ENCODE measurements at regions not wholly inside any gene's neighbourhood (a gene's known extent, or its start where the extent isn't known, plus 50 kb on each side); places are given as distances from the start of the nearest gene placed in this dataset.

DNA sequence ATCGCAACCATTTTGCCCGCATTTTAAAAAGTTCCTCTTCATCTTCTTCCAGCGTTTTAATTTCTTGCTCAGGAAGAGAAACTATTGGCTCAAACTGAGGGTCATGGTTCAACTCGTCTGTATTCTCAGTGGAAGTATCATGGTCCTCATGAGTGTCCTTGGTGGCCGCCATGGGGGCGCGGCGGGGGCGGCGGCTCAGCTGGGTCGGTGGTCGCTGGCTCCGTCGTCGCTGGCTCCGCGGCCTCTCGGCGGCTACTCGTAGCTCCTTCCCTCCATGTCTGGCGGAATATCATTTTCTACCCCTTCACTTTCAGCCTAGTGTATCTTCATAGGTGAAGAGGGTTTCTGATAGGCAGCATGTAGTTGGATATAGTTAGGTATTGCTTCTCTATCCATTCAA, 492.0 kb upstream of the MAGEB18 start:
- no peak overlapping the region for H3K27ac ChIP-seq
- H3K4me3 ChIP-seq: no peak overlapping the region
- in situ Hi-C loops (cut with MboI; ENCODE audit: low pct_ligation_motif_present in 1 of 4, low pct_unique_long_range_greater_than_20kb in 1 of 4, low sequenced_read_pairs in 3 of 4) (no loop called here), intact Hi-C loops (cut with DNase I; ENCODE audit: low total_unique reads) (no loop called here)
- H3K4me1 ChIP-seq: no peaks in the 10 kb centered on the region
- 83 to 93% methylated on average over 3 to 21 of the region's 21 CpGs for WGBS, 2 donors (ENCODE audit: low coverage in 1 of 2)
- DNase-seq: no peak
- H3K27me3 ChIP-seq: no peaks in the 10 kb centered on the region
- H3K9me3 ChIP-seq: no peaks in the 10 kb centered on the region
- H3K36me3 ChIP-seq: no peaks in the 10 kb centered on the region
- TF ChIP-seq CTCF (IDR thresholded peaks at IDR 0.05) (no peak), EP300 (IDR thresholded peaks at IDR 0.05; ENCODE audit: low read depth) (no peak), POLR2AphosphoS5 (IDR thresholded peaks at IDR 0.05) (no peak), POLR2A (IDR thresholded peaks at IDR 0.05) (no peak)

- 72% methylated on average over 2 of the region's 2 CpGs; no CpG with 5 or more reads in 1 of the 2 donors for WGBS, 2 donors (ENCODE audit: low coverage in 1 of 2)
Measured at GRCh38 chrX:25648790-25649189, 489.4 kb upstream of the MAGEB18 start.

GRCh38 chrX:25650216-25650820, 487.8 kb upstream of the MAGEB18 start:
- 63 to 74% methylated on average over 3 to 5 of the region's 5 CpGs for WGBS, 2 donors (ENCODE audit: low coverage in 1 of 2)

More at GRCh38 chrX:25648790-25649189, 489.4 kb upstream of the MAGEB18 start:
- in situ Hi-C loops (cut with MboI; ENCODE audit: low pct_ligation_motif_present in 1 of 4, low pct_unique_long_range_greater_than_20kb in 1 of 4, low sequenced_read_pairs in 3 of 4): no loop called here
- no peaks in the 10 kb centered on the region for H3K27me3 ChIP-seq
- H3K27ac ChIP-seq: no peak overlapping the region
- no peak for DNase-seq
- TF ChIP-seq POLR2AphosphoS5 (IDR thresholded peaks at IDR 0.05): no peak
- no peak for TF ChIP-seq POLR2A (IDR thresholded peaks at IDR 0.05)
- no peak for TF ChIP-seq EP300 (IDR thresholded peaks at IDR 0.05; ENCODE audit: low read depth)
- no peak for TF ChIP-seq CTCF (IDR thresholded peaks at IDR 0.05)
- H3K36me3 ChIP-seq: no peaks in the 10 kb centered on the region
- intact Hi-C loops (cut with DNase I; ENCODE audit: low total_unique reads): no loop called here
- H3K9me3 ChIP-seq: no peaks in the 10 kb centered on the region
- H3K4me3 ChIP-seq: no peak overlapping the region
- no peaks in the 10 kb centered on the region for H3K4me1 ChIP-seq

DNA sequence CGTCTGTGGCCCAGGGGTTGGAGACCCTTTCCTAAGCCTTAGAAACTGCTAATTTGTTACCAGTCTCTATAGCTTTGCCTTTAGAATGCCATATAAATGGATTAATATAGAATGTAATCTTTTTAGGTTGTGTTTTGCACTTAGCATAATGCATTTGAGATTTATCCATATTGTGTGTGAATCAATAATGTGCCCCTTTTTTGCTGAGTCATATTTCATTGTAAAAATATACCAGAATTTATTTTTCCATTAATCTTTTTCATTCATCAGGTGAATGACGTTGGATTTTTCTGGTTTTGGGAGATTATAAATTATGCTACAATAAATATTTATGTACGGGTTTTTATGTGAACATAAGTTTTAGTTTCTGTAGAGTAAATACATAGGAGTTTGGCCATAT, 478.8 kb upstream of the MAGEB18 start:
- no peaks in the 10 kb centered on the region for H3K4me1 ChIP-seq
- TF ChIP-seq CTCF (IDR thresholded peaks at IDR 0.05): no peak
- TF ChIP-seq EP300 (IDR thresholded peaks at IDR 0.05; ENCODE audit: low read depth): no peak
- TF ChIP-seq POLR2AphosphoS5 (IDR thresholded peaks at IDR 0.05): no peak
- no peak for TF ChIP-seq POLR2A (IDR thresholded peaks at IDR 0.05)
- intact Hi-C loops (cut with DNase I; ENCODE audit: low total_unique reads) (no loop called here), in situ Hi-C loops (cut with MboI; ENCODE audit: low pct_ligation_motif_present in 1 of 4, low pct_unique_long_range_greater_than_20kb in 1 of 4, low sequenced_read_pairs in 3 of 4) (no loop called here)
- DNase-seq: no peak
- H3K4me3 ChIP-seq: no peak overlapping the region
- WGBS, 2 donors (ENCODE audit: low coverage in 1 of 2): 73 to 83% methylated on average over 2 to 3 of the region's 3 CpGs
- no peaks in the 10 kb centered on the region for H3K36me3 ChIP-seq
- H3K9me3 ChIP-seq: no peaks in the 10 kb centered on the region
- H3K27me3 ChIP-seq: no peaks in the 10 kb centered on the region
- H3K27ac ChIP-seq: no peak overlapping the region

More at GRCh38 chrX:25650216-25650820, 487.8 kb upstream of the MAGEB18 start:
- in situ Hi-C loops (cut with MboI; ENCODE audit: low pct_ligation_motif_present in 1 of 4, low pct_unique_long_range_greater_than_20kb in 1 of 4, low sequenced_read_pairs in 3 of 4): no loop called here
- no peaks in the 10 kb centered on the region for H3K27me3 ChIP-seq
- no peaks in the 10 kb centered on the region for H3K36me3 ChIP-seq
- intact Hi-C loops (cut with DNase I; ENCODE audit: low total_unique reads): no loop called here
- no peak overlapping the region for H3K4me3 ChIP-seq
- TF ChIP-seq CTCF (IDR thresholded peaks at IDR 0.05) (no peak), EP300 (IDR thresholded peaks at IDR 0.05; ENCODE audit: low read depth) (no peak), POLR2A (IDR thresholded peaks at IDR 0.05) (no peak), POLR2AphosphoS5 (IDR thresholded peaks at IDR 0.05) (no peak)
- DNase-seq: no peak
- no peak overlapping the region for H3K27ac ChIP-seq
- H3K4me1 ChIP-seq: no peaks in the 10 kb centered on the region
- no peaks in the 10 kb centered on the region for H3K9me3 ChIP-seq
